GM13977 (cell line): ENCODE measurements at regions not wholly inside any gene's neighbourhood (a gene's known extent, or its start where the extent isn't known, plus 50 kb on each side); places are given as distances from the start of the nearest gene placed in this dataset.

Experiments
- DNase-seq: peaks from one replicate; pipeline ENCODE4 v3.0.0; 2012; ENCODE audit warnings: low spot score
- CTCF ChIP-seq: IDR thresholded peaks from 2 replicates; pipeline ENCODE4 v1.5.1; 2012; ENCODE audit warnings: mild to moderate bottlenecking, control low read depth; ENCODE audit not compliant: insufficient read depth; ENCODE audit errors: extremely low read depth, missing control alignments
- in situ Hi-C: fragments of 300-500 bp; cut with MboI; formaldehyde crosslinking; loops from one replicate; pipeline ENCODE4 v1.12.0; 2022; ENCODE audit warnings: low sequenced_read_pairs, low pct_unique_long_range_greater_than_20kb, mixed read lengths, inconsistent platforms; ENCODE audit not compliant: unreplicated experiment

GRCh38 chr5:2903451-2904395, 152.2 kb upstream of the IRX2 start:
- DNase-seq: no peak
- TF ChIP-seq CTCF: no peak
- in situ Hi-C loops: no loop called here

GRCh38 chr5:2902742-2903297, 151.3 kb upstream of the IRX2 start:
- in situ Hi-C loops: no loop called here
- no peak for TF ChIP-seq CTCF

DNA sequence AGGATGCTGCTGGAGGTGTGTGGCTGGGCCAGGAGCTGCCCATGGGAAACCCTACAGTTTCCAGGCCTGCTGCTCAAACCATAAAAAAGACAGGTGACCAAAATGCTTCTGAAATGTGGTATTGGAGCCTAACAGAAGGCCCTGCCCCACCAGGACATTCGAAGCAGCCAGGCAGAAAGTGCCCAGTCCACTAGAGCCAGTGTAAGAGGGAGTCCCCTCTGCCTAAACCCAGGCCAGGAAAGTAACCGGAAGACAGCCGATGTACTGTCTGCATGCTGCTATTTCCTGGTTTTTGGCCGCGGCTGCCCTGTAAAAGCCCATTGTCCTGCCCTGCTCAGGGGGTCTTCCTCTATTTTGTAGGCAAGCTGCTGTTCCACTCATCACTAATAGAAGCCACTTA, 150.7 kb upstream of the IRX2 start:
- in situ Hi-C loops: no loop called here
- TF ChIP-seq CTCF: no peak
- DNase-seq: no peak

More at GRCh38 chr5:2902742-2903297, 151.3 kb upstream of the IRX2 start:
- DNase-seq: no peak

DNA sequence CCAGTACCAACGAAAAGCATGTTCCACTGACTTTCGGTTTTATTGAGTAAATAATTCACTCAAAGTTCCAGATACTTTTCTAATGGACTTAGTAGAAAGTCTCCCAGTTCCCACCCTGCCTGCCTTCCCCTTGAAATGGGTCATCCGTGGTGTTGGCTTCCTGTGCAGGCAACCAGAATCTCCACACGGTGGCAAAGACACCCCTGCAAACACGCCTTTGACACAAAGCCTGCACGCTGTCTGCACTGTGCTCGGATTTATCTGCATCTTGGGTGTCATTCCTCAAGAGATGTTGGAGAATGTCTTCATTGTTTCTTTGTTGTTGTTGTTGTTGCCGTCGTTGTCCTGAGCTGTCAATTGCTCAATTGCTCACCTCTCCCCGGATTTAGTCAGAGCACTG, 150.0 kb upstream of the IRX2 start:
- no peak for DNase-seq
- in situ Hi-C loops: no loop called here
- TF ChIP-seq CTCF: no peak

DNA sequence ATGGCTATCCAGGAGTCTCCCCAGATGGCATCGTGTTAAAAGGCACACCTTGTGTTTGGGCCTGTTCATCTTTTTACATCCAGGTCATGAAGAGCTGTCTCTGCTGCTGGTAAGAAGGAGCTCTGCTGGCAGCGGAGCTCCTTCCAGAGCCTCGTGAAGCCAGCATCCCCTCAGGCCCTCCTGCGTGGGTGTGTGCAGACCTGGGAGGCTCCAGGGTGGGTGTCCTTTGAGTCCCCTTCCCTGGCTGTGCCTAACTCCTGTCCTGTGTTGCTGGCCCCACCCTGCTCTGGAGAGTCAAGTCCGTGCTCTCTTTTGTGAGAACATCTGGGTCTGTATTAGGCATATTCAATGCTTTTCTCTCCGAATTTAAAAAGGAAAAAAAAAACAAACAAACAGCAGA, 149.6 kb upstream of the IRX2 start:
- no peak for TF ChIP-seq CTCF
- no peak for DNase-seq
- in situ Hi-C loops: no loop called here

GRCh38 chr5:2900360-2900759, 148.9 kb upstream of the IRX2 start:
- TF ChIP-seq CTCF: no peak
- in situ Hi-C loops: no loop called here
- no peak for DNase-seq
